ENCODE measurements at regions not wholly inside any gene's neighbourhood (a gene's known extent, or its start where the extent isn't known, plus 50 kb on each side); places are given as distances from the start of the nearest gene placed in this dataset.

- no peak for DNase-seq
- Mint-ChIP-seq H3K36me3 (ENCODE audit: low read depth) (no peaks in the 10 kb centered on the region), H3K9me3 (no peaks in the 10 kb centered on the region), H3K4me1 (no peaks in the 10 kb centered on the region), H3K4me3 (no peak overlapping the region), H3K27me3 (ENCODE audit: low read depth, poor library complexity) (peaks cover 5% of the 10 kb centered on the region), H3K27ac (no peak overlapping the region)
- TF ChIP-seq CTCF (IDR thresholded peaks at IDR 0.05) = no peak
Measured at GRCh38 chr1:70567167-70567566, 156.1 kb downstream of the CTH start.

- peaks cover 3% of the 10 kb centered on the region for H3K27me3 Mint-ChIP-seq (ENCODE audit: low read depth, poor library complexity)
- TF ChIP-seq CTCF (IDR thresholded peaks at IDR 0.05) = no peak
- no peaks in the 10 kb centered on the region for H3K9me3 Mint-ChIP-seq
- no peak for DNase-seq
- no peak overlapping the region for H3K27ac Mint-ChIP-seq
- no peaks in the 10 kb centered on the region for H3K36me3 Mint-ChIP-seq (ENCODE audit: low read depth)
- no peak overlapping the region for H3K4me3 Mint-ChIP-seq
- peaks cover 5% of the 10 kb centered on the region for H3K4me1 Mint-ChIP-seq
Measured at GRCh38 chr1:70571191-70571590, 160.1 kb downstream of the CTH start.

- H3K27me3 Mint-ChIP-seq (ENCODE audit: low read depth, poor library complexity) = peaks cover 3% of the 10 kb centered on the region
- H3K27ac Mint-ChIP-seq = no peak overlapping the region
- H3K36me3 Mint-ChIP-seq (ENCODE audit: low read depth) = no peaks in the 10 kb centered on the region
- H3K4me3 Mint-ChIP-seq = no peak overlapping the region
- peaks cover 5% of the 10 kb centered on the region for H3K4me1 Mint-ChIP-seq
- DNase-seq = no peak
- no peak for TF ChIP-seq CTCF (IDR thresholded peaks at IDR 0.05)
- no peaks in the 10 kb centered on the region for H3K9me3 Mint-ChIP-seq
Measured at GRCh38 chr1:70573317-70573843, 162.3 kb downstream of the CTH start.

- Mint-ChIP-seq H3K4me1 (no peaks in the 10 kb centered on the region), H3K27ac (no peak overlapping the region), H3K36me3 (ENCODE audit: low read depth) (no peaks in the 10 kb centered on the region), H3K4me3 (no peak overlapping the region), H3K27me3 (ENCODE audit: low read depth, poor library complexity) (peaks cover 3% of the 10 kb centered on the region), H3K9me3 (no peaks in the 10 kb centered on the region)
- no peak for DNase-seq
- TF ChIP-seq CTCF (IDR thresholded peaks at IDR 0.05) = no peak
Measured at GRCh38 chr1:70581661-70582060, 170.6 kb downstream of the CTH start.

- no peaks in the 10 kb centered on the region for H3K9me3 Mint-ChIP-seq
- no peak for TF ChIP-seq CTCF (IDR thresholded peaks at IDR 0.05)
- peaks cover 3% of the 10 kb centered on the region for H3K27me3 Mint-ChIP-seq (ENCODE audit: low read depth, poor library complexity)
- no peaks in the 10 kb centered on the region for H3K36me3 Mint-ChIP-seq (ENCODE audit: low read depth)
- H3K4me1 Mint-ChIP-seq = no peaks in the 10 kb centered on the region
- no peak for DNase-seq
- no peak overlapping the region for H3K4me3 Mint-ChIP-seq
- no peak overlapping the region for H3K27ac Mint-ChIP-seq
Measured at GRCh38 chr1:70583522-70583921, 172.5 kb downstream of the CTH start.

- H3K4me3 Mint-ChIP-seq = no peak overlapping the region
- no peaks in the 10 kb centered on the region for H3K36me3 Mint-ChIP-seq (ENCODE audit: low read depth)
- no peak for DNase-seq
- peaks cover 9% of the 10 kb centered on the region for H3K4me1 Mint-ChIP-seq
- TF ChIP-seq CTCF (IDR thresholded peaks at IDR 0.05) = no peak
- no peak overlapping the region for H3K27ac Mint-ChIP-seq
- peaks cover 3% of the 10 kb centered on the region for H3K27me3 Mint-ChIP-seq (ENCODE audit: low read depth, poor library complexity)
- H3K9me3 Mint-ChIP-seq = no peaks in the 10 kb centered on the region
Measured at GRCh38 chr1:70586046-70586445, 175.0 kb downstream of the CTH start.

Data from nephron progenitor cell (in vitro differentiated cells).